ENCODE measurements at regions not wholly inside any gene's neighbourhood (a gene's known extent, or its start where the extent isn't known, plus 50 kb on each side); places are given as distances from the start of the nearest gene placed in this dataset.

DNA sequence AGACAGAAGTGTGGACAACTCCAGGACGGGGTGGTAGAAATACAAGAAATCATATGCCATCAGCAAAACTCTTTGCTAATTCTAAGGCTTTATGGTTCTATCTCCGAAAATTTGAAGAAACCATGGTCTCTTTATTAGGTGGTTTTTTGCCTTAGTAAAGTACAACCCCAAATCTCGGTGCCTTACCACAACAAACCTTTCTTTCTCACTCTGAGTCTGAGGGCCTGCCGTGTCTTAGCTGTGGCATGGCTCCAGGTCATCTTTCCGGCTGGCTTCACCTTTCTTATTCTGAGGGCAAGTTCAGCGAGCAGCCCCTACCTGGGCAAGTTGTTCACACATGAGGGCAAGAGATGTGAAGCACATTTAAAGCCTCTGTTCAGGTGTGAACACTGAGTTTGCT is 280.6 kb downstream of the TTLL7 start:
- DNase-seq: no peak

DNA sequence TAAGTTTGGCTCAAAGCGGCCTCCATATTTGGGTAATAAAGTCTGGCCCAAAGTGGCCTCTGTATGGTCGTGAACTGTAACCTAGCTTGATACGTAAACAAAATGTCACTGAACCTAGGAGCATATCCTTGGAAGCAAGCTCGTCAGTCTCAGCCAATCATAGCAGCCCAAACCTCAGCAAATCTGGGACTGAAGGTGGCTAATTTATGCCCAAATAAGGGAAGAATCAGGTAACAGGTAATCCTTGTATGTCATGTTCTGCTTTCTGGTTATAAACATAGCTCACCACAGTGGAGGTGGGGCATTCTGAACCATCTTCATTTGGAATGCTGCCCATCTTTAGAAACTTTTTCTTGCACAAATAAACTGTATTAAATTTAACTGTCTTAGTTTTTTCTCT is 281.1 kb downstream of the TTLL7 start:
- no peak for DNase-seq

- DNase-seq: no peak
These were observed 282.3 kb downstream of the TTLL7 start for GRCh38 chr1:83716641-83717040.

- no peak for DNase-seq
These were observed 283.4 kb downstream of the TTLL7 start for GRCh38 chr1:83715550-83715949.

DNA sequence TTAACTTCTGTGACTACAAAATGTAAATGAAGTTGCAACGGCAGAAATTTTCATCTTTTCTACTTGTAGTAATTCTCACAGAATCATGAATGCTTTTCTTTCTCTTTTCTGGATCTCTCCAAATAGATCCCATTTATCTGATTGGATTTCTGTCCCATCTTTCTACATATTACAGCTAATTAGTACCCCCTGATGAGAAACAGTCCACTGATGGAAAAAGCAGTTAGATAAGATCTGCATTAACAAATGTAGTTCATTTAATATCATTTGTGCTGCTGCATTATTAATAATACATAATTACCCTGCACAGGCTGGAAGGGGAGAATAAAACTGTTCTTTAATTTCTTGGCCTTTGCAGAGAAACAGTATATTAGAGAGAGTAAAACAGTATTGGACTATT is 289.3 kb downstream of the TTLL7 start:
- DNase-seq: no peak

DNA sequence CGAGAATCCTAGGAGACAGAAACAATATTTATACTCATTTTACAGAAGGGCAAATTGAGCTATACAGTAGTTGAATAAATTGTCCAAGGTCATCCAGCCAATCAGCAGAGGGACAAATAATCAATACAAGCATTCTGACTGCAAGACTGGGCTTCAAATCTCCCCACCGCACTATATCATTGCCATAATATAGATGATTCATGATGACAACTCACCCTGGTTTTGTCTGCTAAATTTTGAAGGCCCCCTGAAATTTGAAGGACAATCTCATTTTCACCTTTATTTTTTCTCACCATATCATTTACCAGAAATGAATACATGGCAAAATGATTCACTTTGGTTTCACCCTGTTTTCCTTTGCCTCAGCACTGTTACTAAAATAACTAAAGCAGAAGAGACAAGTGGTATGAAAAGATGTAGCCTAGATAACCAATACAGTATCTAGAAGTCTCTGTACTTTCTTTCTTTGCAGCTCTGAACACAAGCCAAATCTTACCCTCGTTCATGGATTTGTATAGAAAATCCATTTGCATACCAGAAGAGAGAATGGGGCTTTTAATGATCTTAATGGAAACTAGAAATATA is 292.5 kb downstream of the TTLL7 start:
- DNase-seq: no peak

- no peak for DNase-seq
These were observed 293.8 kb downstream of the TTLL7 start for GRCh38 chr1:83705091-83705490.

DNA sequence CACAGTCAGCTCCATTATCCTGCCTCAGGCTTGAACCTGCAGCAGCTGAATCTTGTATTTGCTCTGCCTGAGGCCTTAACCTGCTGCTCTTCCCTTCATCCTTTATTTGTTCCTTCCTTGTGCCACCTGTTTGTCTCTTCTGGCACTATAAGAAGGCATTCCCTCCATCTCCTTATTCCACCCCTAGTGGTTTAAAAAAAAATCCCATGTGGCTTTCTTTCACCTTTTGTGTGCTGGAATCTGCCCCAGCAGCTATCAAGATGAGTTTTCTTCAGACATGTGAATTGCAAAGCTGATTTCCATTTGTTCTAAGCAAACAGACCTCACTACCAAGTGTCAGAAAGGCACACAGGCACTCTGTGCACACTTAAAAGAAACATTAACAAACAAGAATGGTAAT is 294.6 kb downstream of the TTLL7 start:
- no peak for DNase-seq

DNA sequence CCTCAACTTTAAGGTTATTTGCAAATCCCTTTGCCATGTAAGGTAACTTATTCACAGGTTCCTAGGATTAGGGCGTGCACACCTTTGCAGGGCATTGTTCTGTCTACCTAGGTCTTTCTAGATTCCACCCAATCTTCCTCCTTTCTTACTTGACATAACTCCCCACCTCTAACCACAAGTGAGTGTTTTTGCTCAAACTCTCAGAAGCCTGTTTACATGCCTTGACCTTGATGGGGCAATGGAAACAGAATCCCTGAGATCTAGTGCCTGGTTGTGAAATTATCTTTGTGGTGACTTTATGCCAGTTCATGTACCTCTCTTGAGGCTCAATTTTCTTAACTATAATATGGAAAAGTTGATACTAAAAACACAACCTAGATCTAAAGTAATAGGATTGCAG is 296.6 kb downstream of the TTLL7 start:
- no peak for DNase-seq

DNA sequence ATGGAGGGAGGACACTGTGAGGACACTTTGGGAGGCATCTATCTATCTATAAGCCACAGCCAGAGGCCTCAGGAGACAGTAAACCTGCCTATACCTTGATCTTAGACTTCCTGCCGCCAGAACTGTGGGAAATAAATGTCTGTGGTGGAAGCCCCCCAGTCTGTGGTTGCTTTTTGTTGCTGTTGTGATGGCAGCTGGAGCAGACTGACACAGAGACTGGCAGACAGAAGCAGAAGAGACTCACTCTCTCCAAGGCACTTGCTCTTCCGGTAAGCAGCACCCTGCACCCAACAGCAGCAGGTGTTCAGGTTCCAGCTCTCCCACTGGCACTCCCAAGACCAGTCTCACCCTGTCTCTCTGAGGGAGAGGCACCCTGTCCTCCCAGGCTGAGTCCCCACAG is 297.6 kb downstream of the TTLL7 start:
- no peak for DNase-seq

GRCh38 chr1:83698644-83699043 is 300.3 kb downstream of the TTLL7 start:
- no peak for DNase-seq

DNA sequence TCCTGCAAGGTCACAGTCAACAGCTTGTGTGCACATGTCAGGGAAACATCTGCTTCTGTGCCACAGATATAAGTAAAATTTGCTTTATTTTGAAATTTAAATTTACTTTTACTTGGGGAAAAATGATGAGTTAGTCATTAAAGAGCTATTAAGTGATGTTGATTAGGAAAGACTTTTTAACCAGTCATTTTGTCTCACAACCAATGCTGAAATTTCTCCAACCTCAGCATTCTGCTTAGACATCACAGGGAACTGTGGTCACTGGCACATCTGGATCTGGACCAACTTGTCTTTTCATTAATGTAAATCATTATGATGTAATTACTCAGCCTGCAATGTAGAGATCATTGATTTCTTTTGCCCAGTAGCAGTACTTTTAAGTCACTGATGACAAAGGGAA is 301.0 kb downstream of the TTLL7 start:
- DNase-seq: no peak

GRCh38 chr1:83697220-83697619 is 301.7 kb downstream of the TTLL7 start:
- DNase-seq: no peak

DNA sequence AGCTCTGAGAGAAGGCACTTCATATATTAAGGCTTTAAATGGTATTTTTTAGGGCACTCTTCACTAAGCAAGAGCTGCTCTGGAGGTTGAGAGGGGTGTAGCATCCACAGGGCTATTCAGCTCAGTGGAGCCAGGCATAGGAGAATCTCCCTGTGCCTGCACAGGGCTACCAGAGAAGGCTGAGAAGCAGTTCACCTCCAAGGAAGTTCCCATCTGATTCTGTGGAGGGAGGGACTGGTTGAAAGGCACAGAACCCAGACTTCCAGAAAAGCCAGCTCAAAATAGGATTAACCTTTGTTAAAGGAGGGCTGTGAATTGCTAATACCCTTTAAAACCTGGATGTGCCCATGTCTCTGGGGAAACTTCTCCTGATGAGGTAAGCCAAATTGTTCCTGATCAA is 304.5 kb downstream of the TTLL7 start:
- DNase-seq: no peak

DNA sequence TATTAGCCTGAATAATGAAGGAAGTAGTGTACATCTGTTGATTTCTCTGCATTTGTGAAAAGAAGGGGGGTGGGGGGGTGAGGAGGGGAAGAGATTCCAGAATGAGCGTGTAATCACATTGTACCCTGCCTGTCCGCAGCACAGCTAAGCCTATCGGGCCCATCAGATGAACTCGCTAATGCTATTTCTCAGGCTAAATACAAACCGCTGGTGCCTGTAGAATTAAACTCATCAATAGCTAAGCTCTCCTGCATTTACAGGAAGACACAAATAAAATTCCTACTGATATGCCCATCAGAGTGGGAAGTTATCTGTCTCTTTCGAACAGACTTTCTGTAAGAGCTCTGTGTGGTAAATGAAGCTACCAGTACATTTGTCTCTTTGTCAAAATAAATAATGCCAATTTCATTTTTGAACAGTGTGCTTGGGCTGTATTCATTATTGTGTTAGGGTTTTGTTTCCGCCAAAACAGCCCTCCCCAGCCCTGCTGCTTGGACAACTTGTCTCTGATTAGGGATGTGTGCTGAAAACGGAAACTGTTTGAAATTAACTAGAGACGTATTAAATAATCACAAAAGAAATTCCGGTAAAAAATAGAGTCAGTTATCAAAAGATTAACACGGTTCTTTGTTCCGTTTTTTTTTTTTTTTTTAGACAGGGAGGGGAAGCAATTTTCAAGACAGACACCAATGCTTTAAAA is 305.4 kb downstream of the TTLL7 start:
- no peak for DNase-seq

DNA sequence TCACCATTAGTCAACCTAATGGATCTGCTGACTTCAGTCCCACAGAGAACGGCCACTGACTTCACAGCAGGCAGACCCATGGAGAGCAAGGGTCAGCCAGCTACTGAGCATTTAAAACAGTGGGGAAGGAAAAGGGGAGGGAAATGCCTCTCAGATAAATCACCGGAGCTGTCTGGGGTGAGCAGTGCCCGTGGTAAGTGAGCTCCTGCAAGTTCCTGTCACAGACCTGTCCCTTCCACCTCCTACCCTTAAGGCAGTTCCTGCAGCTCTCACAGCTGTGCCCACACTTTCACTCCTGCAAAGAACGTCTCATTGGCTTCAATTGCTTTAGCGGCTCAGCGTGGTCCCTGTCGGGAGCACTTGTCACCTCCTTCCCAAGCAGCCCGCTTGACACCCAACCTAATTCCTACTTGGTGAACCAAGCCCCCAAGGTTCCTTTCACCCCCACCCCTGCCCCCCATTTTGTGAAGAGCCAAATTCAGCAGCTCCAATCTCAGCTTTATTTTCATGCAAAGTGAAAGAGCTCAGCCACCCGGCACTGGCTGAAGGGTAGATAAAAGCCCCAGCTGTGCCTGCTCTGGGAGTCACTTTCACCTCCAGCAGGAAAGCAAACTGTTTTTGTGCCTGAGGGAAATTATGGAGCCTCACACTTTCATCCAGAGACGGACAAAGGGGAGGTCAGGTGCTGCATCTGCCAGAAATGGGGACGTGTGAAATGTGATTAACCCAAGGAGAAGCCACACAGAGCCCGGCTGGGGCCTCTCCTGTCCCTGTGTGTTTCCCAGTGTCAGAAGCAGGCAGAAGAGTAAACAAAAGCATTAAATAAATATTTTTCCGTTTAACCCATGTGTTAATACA is 306.2 kb downstream of the TTLL7 start:
- DNase-seq: no peak

- no peak for DNase-seq
These were observed 306.9 kb downstream of the TTLL7 start for GRCh38 chr1:83691953-83692500.

- DNase-seq: no peak
These were observed 308.7 kb downstream of the TTLL7 start for GRCh38 chr1:83689921-83690868.

DNA sequence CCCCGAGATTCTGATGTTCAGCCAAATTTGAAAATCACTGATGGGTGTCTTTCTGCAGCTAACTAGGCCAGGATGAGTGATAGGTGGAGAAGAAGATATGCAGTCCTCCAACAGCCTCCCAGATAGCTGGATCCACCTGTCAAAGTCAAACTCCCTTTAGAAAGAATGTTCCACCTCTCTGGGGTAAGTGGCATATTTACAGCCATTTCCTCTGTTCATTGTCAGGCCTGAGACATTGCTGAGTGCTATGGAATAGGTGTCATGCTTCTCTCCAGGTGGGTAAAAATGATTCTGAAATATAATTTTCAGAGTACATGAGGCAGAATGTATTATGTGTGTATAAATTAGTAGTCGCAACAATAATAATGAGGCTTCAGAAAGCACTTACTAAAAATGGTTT is 316.8 kb downstream of the TTLL7 start:
- no peak for DNase-seq

DNA sequence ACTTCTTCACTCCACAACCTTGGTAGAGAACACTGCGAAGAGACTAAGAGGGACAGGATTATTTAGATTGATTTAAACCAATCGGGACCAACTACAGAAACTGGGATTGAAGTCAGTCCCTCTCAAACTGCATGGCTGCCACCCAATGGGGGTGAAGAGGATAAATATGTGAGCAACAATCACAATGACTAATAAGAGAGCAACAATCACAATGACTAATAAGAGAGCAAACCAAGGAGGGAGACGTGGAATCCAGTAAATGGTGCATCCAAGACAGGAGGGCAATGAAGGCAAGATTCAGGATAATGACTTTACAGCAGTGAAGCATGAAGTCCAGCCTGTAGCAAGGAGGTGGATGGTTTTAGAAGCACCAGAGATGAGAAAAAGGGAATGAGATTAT is 322.8 kb downstream of the TTLL7 start:
- DNase-seq: no peak

- no peak for DNase-seq
These were observed 325.6 kb downstream of the TTLL7 start for GRCh38 chr1:83673312-83673711.

GRCh38 chr1:83671586-83671985 is 327.3 kb downstream of the TTLL7 start:
- no peak for DNase-seq
